DOHH2 (cell line): ENCODE measurements at regions not wholly inside any gene's neighbourhood (a gene's known extent, or its start where the extent isn't known, plus 50 kb on each side); places are given as distances from the start of the nearest gene placed in this dataset.

Source experiments
- EZH2phosphoT487 ChIP-seq: fragments of 200-600 bp; sonication (generic); IDR thresholded peaks from 2 replicates; pipeline ENCODE4 v1.6.1; 2017; ENCODE audit warnings: borderline replicate concordance, mild to moderate bottlenecking, antibody characterized with exemption, low read length, moderate library complexity, mixed read lengths
- TF ChIP-seq, protein P1 (sequence below): fragments of 200-600 bp; sonication (generic); IDR thresholded peaks from one replicate; pipeline ENCODE4 v1.5.1; 2014; ENCODE audit warnings: antibody characterized with exemption, mild to moderate bottlenecking, low read depth, low read length; ENCODE audit not compliant: poor library complexity, severe bottlenecking

- TF ChIP-seq, protein P1, sequence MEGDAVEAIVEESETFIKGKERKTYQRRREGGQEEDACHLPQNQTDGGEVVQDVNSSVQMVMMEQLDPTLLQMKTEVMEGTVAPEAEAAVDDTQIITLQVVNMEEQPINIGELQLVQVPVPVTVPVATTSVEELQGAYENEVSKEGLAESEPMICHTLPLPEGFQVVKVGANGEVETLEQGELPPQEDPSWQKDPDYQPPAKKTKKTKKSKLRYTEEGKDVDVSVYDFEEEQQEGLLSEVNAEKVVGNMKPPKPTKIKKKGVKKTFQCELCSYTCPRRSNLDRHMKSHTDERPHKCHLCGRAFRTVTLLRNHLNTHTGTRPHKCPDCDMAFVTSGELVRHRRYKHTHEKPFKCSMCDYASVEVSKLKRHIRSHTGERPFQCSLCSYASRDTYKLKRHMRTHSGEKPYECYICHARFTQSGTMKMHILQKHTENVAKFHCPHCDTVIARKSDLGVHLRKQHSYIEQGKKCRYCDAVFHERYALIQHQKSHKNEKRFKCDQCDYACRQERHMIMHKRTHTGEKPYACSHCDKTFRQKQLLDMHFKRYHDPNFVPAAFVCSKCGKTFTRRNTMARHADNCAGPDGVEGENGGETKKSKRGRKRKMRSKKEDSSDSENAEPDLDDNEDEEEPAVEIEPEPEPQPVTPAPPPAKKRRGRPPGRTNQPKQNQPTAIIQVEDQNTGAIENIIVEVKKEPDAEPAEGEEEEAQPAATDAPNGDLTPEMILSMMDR, result no peak
- TF ChIP-seq EZH2phosphoT487, result no peak
These were observed 260.9 kb upstream of the CFAP20DC start for GRCh38 chr3:59310736-59311135.
